Stimulated activated CD8-positive, alpha-beta memory T cell treated with anti-CD3 and anti-CD28 coated beads, Interleukin-15, amount 100 ng/mL, for 24 hours (primary cell): ENCODE measurements at regions not wholly inside any gene's neighbourhood (a gene's known extent, or its start where the extent isn't known, plus 50 kb on each side); places are given as distances from the start of the nearest gene placed in this dataset.
"Not testable (repeated sequence)": the region's sequence is repeated elsewhere in the genome, so short reads cannot be mapped to it uniquely, and the experiment has no call there.

Experiments
- DNase-seq: peaks from one replicate; pipeline ENCODE4 v3.0.0-alpha.2; 2020; ENCODE audit warnings: low read depth

DNA sequence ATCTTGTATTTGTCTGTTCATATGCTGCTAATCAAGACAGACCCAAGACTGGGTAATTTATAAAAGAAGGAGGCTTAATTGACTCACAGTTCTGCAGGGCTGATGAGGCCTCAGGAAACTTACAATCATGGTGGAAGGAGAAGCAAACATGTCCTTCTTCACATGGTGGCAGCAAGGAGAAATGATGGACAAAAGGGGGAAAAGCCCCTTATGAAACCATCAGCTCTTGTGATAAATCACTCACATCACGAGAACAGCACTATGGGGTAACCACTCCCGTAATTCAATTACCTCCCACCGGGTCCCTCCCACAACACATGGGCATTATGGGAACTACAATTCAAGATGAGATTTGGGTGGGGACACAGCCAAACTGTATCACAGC lies 117.0 kb downstream of the TTC6 start:
- not testable (repeated sequence) for DNase-seq

DNA sequence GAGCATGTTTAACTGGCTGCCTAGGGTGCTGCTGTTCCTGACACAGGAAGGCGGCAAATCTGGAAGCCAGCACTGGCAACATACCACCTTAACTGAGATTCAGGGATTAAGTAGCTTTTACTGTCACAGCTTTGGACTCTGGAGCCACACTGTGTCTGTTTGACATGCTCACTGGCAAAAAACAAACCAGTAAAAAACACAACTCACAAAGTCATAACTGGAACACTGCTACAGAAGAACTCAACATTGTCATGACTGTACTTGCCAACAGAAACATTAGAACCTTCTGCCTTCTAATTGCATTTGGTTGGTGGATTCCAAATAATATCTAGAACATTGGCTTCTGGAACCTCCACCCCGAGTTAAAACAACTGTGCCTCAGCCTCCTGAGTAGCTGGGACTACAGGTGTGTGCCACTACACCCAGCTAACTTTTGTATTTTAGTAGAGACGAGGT lies 117.6 kb downstream of the TTC6 start:
- no peak for DNase-seq

DNA sequence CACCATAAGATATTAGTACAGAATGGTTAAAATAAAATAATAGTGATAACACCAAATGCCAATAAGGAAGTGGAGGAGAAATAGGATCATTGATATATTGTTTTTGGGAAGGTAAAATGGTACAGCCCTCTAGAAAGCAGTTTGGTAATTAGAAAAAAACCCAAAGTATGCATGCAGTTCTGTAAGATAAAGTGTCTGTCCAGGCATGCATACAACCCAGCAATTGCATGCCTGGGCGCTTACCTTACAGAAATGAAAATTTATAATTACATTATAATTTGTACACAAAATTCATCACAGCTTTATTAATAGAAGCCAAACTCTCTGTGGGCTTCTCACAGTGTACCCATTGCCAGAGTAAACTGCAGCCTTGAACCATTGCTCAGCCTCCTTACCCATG lies 124.7 kb downstream of the TTC6 start:
- DNase-seq, result no peak

DNA sequence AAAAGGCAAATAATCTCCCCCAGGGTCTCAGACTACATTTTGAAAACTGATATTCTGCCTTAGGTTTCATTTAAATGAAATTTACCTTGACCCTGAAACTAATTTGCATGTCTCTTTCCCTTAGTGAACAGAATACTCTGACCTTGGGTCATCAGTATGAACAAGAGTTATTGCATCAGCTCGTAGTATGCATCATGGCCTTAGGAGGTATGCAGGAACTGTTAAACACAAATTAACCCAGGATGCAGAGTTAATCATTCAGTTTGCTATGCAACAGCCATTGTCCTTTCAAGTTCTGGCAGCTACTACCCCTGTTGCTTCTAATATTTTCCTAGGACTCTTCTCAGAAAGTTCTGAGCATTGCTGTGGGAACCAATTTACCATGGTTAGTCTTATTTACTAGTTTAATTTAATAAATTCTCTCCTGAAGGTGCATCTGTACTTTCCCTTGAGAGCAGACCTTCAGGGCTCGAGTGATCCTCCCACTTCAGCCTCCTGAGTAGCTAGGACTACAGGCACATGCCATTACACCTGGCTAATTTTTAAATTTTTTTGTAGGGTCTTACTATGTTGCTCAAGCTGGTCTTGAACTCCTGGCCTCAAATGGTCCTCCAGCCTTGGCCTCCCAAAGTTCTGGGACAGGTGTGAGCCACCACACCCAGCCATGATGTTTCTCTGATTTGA lies 126.7 kb downstream of the TTC6 start:
- no peak for DNase-seq

DNA sequence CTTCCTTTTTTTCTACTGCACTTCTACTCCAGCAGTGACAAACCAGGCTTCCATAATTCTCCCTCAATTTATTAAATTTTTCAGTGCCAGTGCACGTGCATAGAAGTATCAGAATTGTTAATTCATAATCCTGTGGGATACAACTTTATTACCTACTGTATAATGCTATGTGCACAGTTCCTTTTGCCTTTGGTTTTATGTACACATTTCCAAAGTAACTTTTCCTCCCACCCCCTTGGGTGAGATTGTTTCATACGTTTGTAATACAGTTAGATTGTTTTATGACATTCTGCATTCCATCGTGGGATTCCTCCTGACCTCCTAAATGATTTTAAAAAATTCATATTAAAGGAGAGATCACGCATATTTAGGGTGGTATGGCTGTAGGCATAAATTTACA lies 128.1 kb downstream of the TTC6 start:
- DNase-seq, result no peak

DNA sequence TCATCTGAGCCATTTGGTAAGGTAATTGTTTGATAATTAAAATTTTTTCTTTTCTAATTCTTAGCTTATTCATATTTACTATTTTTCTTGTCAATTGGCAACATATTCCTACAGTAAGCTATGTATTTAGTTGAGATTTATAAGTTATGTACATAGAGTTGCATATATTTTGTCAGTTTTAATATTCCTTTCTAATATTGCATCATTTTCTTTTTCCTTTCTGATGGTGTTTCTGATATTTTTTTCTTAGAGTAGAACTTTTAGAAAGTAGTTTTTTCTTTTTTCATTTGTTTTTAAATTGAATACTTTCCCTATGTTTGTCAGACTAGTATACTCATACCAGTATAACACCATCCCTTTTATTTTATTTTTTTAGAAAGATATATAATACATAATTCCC lies 131.3 kb downstream of the TTC6 start:
- no peak for DNase-seq

DNA sequence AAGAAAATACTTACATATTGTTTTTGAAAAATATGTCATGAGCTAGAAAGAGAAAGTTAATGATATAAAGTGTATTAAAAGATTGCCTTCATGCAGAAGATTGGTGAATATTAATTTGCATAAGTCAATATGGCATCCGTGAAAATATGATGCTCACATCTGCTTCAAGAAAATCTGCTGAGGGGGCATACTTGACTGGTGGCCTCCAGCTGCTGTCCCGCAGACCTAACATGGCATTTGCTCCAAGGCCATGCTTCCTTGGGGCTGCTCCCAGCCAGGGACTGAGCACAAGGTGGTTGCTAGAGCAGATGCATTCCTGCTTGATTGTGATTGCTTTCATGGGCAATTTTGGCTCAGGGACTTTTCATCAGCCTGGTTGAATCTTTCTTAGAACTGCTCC lies 133.8 kb downstream of the TTC6 start:
- no peak for DNase-seq

DNA sequence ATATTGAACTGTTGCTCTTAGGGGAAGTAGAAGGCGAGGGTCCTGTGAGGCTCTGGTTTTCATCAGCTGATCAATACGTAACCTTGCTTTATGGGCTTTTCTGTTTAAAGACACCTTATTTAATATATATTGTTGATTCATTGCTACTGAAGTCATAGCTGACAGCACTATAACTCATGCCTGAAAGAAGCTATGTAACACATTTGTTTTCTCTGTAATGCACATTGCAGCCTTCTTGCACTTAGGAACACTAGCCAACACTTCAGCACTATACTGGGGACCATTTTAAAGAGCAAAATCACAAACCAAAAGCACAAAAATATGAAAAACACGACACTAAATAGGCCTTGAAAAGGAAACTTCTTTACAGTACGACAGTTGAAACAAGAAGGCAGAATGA lies 135.7 kb downstream of the TTC6 start:
- no peak for DNase-seq

DNA sequence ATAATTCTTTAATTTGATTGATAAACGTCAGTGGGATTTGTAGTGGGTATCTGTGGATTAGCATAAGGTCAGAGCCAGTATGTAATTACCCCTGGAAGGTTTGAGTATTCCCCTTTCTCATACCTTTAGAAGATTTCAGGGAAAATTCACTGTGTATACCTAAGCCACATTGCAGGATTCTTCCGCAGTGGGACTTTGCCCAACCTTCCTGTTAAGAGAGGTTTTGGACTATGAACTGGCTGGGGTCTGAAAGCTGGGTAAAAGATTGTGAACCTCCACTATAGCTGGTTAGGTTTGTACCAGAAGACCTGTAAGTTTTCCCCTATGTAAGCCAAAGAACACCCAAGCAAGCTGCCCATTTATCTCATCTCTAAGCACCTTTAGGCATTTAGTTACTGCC lies 150.2 kb downstream of the TTC6 start:
- no peak for DNase-seq

DNA sequence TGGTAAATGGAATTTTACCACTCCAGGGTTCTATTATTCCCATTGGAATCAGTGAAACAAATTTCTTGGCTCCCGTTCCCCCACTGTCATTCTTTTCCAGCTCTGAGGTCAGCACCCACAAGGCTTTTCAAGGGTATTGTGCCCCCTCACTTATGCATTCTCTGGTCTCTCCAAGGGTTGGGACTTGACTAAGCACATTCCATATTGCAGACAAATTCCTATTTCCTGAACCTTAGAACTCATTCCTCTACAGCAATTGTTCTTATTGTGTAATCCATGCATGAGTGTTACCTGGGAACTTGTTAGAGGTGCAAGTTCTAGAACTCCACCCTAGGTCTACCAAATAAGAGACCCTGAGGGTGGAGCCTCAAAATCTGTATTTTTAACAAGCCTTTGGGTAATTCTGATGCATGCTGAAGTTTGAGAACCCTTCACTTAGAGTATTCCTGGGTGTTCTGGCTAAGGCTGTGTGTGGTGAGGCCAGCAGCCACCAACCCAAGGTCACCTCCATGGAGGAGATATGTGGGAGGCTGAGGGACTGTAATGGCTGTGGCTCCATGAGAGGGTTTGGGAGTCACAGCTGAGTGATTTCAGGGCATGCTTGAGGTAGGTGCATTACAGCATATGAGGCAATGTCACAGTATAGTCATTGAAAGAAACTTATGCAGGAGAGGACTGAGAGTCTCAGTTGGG lies 150.9 kb downstream of the TTC6 start:
- DNase-seq, result no peak

DNA sequence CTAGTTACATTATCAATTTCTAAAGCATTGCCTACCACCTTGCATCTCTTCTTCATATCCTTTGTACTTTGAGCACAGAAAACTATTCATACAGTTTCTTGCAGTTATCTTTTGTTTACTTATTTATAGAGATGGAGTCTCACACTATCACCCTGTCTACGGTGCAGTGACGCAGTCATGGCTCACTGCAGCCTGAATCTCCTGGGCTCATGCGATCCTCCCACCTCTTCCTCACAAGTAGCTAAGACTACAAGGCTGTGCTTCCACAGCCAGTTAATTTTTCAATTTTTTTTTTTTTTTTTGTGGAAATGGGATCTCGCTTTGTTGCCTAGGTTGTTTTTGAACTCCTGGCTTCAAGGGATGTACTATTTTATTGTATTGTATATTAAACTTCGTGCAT lies 158.0 kb downstream of the TTC6 start:
- no peak for DNase-seq

DNA sequence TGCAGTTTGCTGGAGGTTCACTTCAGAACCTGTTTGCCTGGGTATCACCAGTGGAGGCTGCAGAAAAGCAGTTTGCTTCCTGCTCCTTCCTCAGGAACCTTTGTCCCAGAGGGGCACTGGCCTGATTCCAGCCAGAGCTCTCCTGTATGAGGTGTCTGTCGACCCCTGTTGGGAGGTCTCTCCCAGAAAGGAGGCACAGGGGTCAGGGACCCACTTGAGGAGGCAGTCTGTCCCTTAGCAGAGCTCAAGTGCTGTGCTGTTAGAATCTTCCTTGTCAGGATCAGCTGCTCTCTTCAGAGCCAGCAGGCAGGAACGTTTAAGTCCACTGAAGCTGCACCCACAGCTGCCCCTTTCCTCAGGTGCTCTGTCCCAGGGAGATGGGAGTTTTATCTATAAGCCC lies 164.8 kb downstream of the TTC6 start:
- DNase-seq, result not testable (repeated sequence)

DNA sequence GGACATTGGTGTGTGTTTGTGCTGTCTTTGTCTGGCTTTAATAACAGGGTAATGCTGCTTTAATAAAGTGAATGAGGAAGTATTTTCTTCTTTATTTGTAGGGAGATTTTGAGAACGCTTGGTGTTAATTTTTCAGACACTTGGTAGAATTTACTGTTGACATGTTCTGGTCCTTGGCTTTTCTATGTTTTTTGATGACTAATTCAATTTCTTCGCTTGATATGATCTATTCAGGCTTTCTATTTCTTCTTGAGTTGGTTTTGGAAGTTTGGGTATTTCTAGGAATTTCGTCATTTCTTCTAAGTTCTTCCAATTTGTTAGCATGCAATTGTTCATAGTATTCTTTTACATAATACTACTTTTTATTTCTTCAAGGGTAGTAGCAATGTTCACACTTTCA lies 167.8 kb downstream of the TTC6 start:
- DNase-seq, result no peak

DNA sequence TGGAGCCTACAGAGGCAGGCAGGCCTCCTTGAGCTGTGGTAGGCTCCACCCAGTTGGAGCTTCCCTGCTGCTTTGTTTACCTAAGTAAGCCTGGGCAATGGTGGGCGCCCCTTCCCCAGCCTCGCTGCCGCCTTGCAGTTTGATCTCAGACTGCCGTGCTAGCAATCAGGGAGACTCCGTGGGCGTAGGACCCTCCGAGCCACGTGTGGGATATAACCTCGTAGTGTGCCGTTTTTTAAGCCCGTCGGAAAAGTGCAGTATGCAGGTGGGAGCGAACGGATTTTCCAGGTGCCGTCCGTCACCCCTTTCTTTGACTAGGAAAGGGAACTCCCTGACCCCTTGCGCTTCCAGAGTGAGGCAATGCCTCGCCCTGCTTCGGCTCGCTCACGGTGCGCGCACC lies 176.9 kb downstream of the TTC6 start:
- DNase-seq, result not testable (repeated sequence)

DNA sequence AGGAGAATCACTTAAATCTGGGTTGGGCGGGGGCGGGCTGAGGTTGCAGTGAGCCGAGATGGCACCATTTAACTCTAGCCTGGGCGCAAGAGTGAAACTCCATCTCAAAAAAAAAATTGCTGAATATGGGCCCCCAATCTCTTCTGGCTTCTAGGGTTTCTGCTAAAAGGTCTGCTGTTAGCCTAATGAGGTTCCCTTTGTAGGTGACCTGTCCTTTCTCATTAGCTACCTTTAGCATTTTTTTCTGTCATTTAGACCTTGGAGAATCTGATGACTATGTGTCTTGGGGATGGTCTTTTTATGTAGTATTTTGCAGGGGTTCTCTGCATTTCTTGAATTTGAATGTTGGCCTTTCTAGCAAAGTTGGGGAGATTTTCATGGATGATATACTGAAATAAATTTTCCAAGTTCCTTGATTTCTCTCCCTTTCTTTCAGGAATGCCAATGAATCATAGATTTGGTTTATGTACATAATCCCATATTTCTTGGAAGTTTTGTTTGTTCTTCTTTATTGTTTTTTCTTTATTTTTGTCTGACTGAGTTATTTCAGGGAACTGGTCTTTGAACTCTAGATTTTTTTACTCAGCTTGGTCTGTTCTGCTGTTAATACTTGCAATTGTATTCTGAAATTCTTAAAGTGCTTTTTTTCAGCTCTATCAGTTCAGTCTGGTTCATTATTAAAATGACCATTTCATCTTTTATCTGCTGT lies 181.5 kb downstream of the TTC6 start:
- no peak for DNase-seq

DNA sequence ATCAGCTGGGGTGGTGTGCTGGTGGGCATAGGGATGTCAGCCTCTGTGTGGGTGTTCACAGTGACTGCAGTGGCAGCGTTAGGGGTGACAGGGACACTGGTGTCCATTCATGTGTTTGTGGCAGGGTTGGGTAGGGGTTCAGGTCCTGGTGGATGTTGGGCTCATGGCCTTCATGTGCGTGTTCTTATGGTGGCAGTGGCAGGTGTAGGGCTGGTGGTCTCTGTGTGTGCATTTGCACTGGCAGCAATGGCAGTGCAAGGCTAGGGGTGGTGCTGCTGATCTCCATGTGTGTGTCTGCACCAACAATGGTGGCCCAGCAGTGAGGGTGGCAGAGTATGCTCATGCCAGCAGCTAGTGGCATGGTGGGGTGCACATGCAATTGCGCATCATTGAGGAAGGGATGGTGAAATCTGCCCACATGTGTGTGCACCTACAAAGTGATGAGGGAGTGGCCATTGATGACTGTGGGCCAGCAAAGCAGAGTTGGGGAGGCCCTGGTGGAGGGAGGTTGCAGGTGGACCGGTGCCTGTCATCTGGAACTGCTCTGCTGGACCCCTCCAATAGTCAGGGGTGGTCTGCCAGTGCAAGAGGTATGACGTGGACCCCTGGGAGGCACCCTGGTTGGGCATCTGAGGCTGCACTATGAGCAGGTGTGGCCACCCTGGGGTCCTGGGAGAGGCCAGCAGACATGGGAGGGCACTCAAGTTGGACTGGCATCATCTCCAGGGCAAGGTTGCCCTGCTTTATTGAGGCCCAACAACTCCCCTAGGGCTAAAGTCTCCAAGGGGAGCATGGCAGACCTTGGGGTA lies 182.9 kb downstream of the TTC6 start:
- DNase-seq, result no peak

DNA sequence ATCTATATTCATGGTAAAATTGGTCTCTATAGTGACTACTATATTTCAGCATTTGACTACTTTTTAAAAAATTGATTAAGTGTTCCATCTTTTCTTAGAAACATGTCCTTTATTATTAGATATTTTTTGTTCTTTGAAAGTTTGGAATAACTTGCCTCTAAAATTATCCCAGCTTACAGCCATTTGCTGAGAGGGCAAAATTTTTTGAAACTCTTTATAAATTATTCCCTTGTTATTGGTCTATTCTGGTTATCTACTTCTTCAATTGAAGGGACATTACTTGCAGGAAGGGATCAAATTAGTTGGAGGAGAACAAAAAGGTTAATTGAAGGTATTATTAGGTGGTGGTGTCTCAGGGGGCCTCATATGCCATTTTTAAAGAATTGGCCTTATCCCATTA lies 184.1 kb downstream of the TTC6 start:
- DNase-seq, result no peak

DNA sequence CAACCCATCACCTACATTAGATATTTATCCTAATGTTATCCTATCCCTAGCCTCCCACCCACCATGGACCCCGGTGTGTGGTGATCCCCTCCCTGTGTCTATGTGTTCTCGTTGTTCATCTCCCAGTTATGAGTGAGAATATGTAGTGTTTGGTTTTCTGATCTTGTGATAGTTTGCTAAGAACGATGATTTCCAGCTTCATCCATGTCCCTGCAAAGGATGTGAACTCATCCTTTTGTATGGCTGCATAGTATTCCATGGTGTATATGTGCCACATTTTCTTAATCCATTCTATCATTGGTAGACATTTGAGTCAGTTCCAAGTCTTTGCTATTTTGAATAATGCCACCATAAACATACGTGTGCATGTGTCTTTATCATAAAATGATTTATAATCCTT lies 185.3 kb downstream of the TTC6 start:
- DNase-seq, result not testable (repeated sequence)

DNA sequence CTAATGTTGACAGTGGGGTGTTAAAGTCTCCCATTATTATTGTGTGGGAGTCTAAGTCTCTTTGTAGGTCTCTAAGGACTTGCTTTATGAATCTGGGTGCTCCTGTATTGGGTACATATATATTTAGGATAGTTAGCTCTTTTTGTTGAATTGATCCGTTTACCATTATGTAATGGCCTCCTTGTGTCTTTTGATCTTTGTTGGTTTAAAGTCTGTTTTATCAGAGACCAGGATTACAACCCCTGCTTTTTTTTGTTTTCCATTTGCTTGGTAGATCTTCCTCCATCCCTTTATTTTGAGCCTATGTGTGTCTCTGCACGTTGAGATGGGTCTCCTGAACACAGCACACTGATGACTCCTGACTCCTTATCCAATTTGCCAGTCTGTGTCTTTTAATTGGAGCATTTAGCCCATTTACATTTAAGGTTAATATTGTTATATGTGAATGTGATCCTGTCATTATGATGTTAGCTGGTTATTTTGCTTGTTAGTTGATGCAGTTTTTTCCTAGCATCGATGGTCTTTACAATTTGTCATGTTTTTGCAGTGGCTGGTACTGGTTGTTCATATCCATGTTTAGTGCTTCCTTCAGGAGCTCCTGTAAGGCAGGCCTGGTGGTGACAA lies 188.9 kb downstream of the TTC6 start:
- DNase-seq, result not testable (repeated sequence)

DNA sequence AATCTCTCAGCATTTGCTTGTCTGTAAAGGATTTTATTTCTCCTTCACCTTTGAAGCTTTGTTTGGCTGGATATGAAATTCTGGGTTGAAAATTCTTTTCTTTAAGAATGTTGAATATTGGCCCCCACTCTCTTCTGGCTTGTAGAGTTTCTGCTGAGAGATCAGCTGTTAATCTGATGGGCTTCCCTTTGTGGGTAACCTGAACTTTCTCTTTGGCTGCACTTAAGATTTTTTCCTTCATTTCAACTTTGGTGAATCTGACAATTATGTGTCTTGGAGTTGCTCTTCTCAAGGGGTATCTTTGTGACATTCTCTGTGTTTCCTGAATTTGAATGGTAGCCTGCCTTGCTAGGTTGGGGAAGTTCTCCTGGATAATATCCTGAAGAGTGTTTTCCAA lies 189.4 kb downstream of the TTC6 start:
- DNase-seq, result not testable (repeated sequence)

DNA sequence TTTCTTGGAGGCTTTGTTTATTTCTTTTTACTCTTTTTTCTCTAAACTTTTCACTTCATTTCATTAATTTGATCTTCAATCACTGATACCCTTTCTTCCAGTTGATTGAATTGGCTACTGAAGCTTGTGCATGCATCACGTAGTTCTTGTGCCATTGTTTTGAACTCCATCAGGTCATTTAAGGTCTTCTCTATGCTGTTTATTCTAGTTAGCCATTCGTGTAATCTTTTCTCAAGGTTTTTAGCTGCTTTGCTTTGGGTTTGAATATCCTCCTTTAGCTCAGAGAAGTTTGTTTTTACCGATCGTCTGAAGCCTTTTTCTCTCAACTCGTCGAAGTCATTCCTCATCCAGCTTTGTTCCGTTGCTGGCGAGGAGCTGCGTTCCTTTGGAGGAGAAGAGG lies 189.9 kb downstream of the TTC6 start:
- not testable (repeated sequence) for DNase-seq

DNA sequence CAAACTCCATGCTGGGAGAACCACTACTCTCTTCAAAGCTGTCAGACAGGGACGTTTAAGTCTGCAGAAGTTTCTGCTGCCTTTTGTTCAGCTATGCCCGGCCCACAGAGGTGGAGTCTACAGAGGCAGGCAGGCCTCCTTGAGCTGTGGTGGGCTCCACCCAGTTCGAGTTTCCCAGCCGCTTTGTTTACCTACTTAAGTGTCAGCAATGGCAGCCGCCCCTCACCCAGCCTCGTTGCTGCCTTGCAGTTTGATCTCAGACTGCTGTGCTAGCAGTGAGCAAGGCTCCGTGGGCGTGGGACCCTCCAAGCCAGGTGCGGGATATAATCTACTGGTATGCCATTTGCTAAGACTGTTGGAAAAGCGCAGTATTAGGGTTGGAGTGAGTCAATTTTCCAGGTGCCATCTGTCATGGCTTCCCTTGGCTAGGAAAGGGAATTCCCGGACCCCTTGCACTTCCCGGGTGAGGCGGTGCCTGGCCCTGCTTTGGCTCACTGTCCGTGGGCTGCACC lies 190.7 kb downstream of the TTC6 start:
- DNase-seq, result not testable (repeated sequence)
